GM12878 (cell line): ENCODE measurements at regions not wholly inside any gene's neighbourhood (a gene's known extent, or its start where the extent isn't known, plus 50 kb on each side); places are given as distances from the start of the nearest gene placed in this dataset.

Experiments
- ATAC-seq: fragments of 200-7000 bp; cut with Tn5 transposase; 3 replicates; pipeline ENCODE4 v1.9.1; 2020; ENCODE audit warnings: mild to moderate bottlenecking, moderate library complexity
- BruUV-seq: library from RNA; stranded (reverse); fragments of 400-500 nt; replicated peaks from 2 replicates; lab custom pipeline; 2021; lab: Mats Ljungman, UMichigan
- CTCF ChIA-PET: fragments of 300-600 bp; sonication (Branson Sonifier 250); formaldehyde crosslinking; extraction: SDS; loops from one replicate; lab custom pipeline; 2021; ENCODE audit warnings: inconsistent platforms; lab: Yijun Ruan, JAX
- POLR2A ChIA-PET: fragments of 350-600 bp; formaldehyde crosslinking; extraction: SDS; loops from one replicate; lab custom pipeline; 2021; ENCODE audit warnings: inconsistent platforms; lab: Charles Lee
- RAD21 ChIA-PET: fragments of 300-600 bp; sonication (Branson Sonifier 250); formaldehyde crosslinking; loops from one replicate; lab custom pipeline; 2023; ENCODE audit warnings: antibody characterized with exemption; ENCODE audit not compliant: unreplicated experiment; lab: Charles Lee
- SMC1A ChIA-PET: fragments of 300-600 bp; sonication (Branson Sonifier 250); formaldehyde crosslinking; loops from one replicate; lab custom pipeline; 2023; ENCODE audit not compliant: unreplicated experiment, uncharacterized antibody; lab: Charles Lee
- DNase-seq: peaks from one replicate; pipeline ENCODE4 v3.0.0-alpha.2; 2011; ENCODE audit warnings: low read depth, low spot score
- FAIRE-seq: peaks from 3 replicates; lab custom pipeline; 2011; peaks lifted over from hg19 to GRCh38; lab: Jason Lieb, UNC
- H2AFZ ChIP-seq: 2 replicates; pipeline ENCODE4 v1.6.0; 2011; ENCODE audit warnings: low read depth, low read length, control low read depth; ENCODE audit not compliant: control insufficient read depth
- H3K27ac ChIP-seq: 2 replicates; pipeline ENCODE4 v1.5.1; 2011; ENCODE audit warnings: control low read depth; ENCODE audit not compliant: control insufficient read depth, insufficient read depth
- H3K27me3 ChIP-seq, 2 experiments: replicated peaks in 1 of 2; 2 replicates each; pipeline versions ENCODE4 v1.6.0 to v1.6.1; 2011; ENCODE audit warnings: low read length in 1 of 2; ENCODE audit not compliant: control insufficient read depth in 2 of 2, insufficient read depth in 2 of 2
- H3K36me3 ChIP-seq, 2 experiments: 2 replicates each; pipeline ENCODE4 v1.5.1; 2011; ENCODE audit warnings: low read length in 1 of 2; ENCODE audit not compliant: control insufficient read depth in 2 of 2, insufficient read depth in 2 of 2
- H3K4me1 ChIP-seq: 2 replicates; pipeline ENCODE4 v1.6.1; 2011; ENCODE audit warnings: mild to moderate bottlenecking, low read length, moderate library complexity, mixed read lengths; ENCODE audit not compliant: control insufficient read depth, insufficient read depth
- H3K4me2 ChIP-seq: 2 replicates; pipeline ENCODE4 v1.6.0; 2011; ENCODE audit warnings: control low read depth; ENCODE audit not compliant: control insufficient read depth, insufficient read depth
- H3K4me3 ChIP-seq: fragments of 200-600 bp; sonication (generic); 2 replicates; pipeline ENCODE4 v1.5.1; 2016
- H3K79me2 ChIP-seq: 2 replicates; pipeline ENCODE4 v1.6.0; 2011; ENCODE audit warnings: low read length; ENCODE audit not compliant: control insufficient read depth, insufficient read depth
- H3K9ac ChIP-seq: 2 replicates; pipeline ENCODE4 v1.8.0; 2011; ENCODE audit warnings: low read length, control low read depth, mixed read lengths; ENCODE audit not compliant: control insufficient read depth, insufficient read depth
- H3K9me3 ChIP-seq: replicated peaks from 3 replicates; pipeline ENCODE4 v1.5.1; 2011; ENCODE audit warnings: mild to moderate bottlenecking, low read length; ENCODE audit not compliant: control insufficient read depth, insufficient read depth
- H4K20me1 ChIP-seq: 2 replicates; pipeline ENCODE4 v1.6.0; 2011; ENCODE audit not compliant: control insufficient read depth, insufficient read depth
- DPF2 ChIP-seq: fragments of 450-650 bp; IDR thresholded peaks from 2 replicates; pipeline ENCODE4 v1.6.1; 2017; ENCODE audit warnings: mild to moderate bottlenecking
- EED ChIP-seq: sonication (generic); IDR thresholded peaks from 2 replicates; pipeline ENCODE4 v1.6.1; 2016; ENCODE audit warnings: antibody characterized with exemption, low read depth
- HDAC2 ChIP-seq: fragments of 200-600 bp; sonication (generic); IDR thresholded peaks from 2 replicates; pipeline ENCODE4 v1.6.1; 2017
- JUNB ChIP-seq: IDR thresholded peaks from 2 replicates; pipeline ENCODE4 v1.6.1; 2016; ENCODE audit warnings: antibody characterized with exemption, mild to moderate bottlenecking
- REST ChIP-seq: IDR thresholded peaks from 2 replicates; pipeline ENCODE4 v1.6.1; 2012; ENCODE audit warnings: mild to moderate bottlenecking, low read depth, low read length
- SPI1 ChIP-seq: IDR thresholded peaks from 2 replicates; pipeline ENCODE4 v1.6.1; 2011; ENCODE audit warnings: low read depth, mild to moderate bottlenecking, low read length, moderate library complexity, borderline replicate concordance; ENCODE audit not compliant: insufficient read depth
- ZBTB33 ChIP-seq: fragments of 450-650 bp; IDR thresholded peaks from 2 replicates; pipeline ENCODE4 v1.6.1; 2017; ENCODE audit warnings: mild to moderate bottlenecking
- WGBS: methylation state at CpG from one replicate; pipeline ENCODE4 v1.1.6; 2016; ENCODE audit warnings: low lambda C conversion rate; ENCODE audit not compliant: insufficient replicate concordance, insufficient coverage; ENCODE audit errors: missing lambda C conversion rate; 5-methylcytosine and 5-hydroxymethylcytosine counted together
- in situ Hi-C: fragments of 300-500 bp; cut with MboI; formaldehyde crosslinking; loops from 9 replicates; pipeline ENCODE4 v1.14.3; 2018; ENCODE audit warnings: mixed read lengths
- intact Hi-C: fragments of 100-400 bp; cut with micrococcal nuclease; formaldehyde crosslinking; loops from one replicate; pipeline ENCODE4 v1.14.2; 2022; ENCODE audit not compliant: unreplicated experiment

GRCh38 chr1:87231703-87232367 lies 96.8 kb upstream of the LMO4 start:
- H3K9me3 ChIP-seq = no peaks in the 10 kb centered on the region
- 0 out of 2 replicates have a peak, but pooled peaks cover 2% of the 10 kb centered on the region for H3K4me1 ChIP-seq
- H3K36me3 ChIP-seq = no peaks in the 10 kb centered on the region
- H3K79me2 ChIP-seq = no peaks in the 10 kb centered on the region
- H2AFZ ChIP-seq = no peak overlapping the region
- no peak for TF ChIP-seq ZBTB33
- peak; percentile 4; the same call in 1 of the 2 replicates for TF ChIP-seq SPI1
- no TSS peak for BruUV-seq
- H3K27me3 ChIP-seq = no peaks in the 10 kb centered on the region
- ChIA-PET RAD21 (no interaction called here), CTCF (interaction anchor here (0.9 kb wide), 1 partner anchor 94 kb away, joined by 3 read pairs; no protein-coding TSS in a partner anchor), POLR2A (interaction anchor here (1.2 kb wide), 1 partner anchor 17 kb away, joined by 4 read pairs; no protein-coding TSS in a partner anchor), SMC1A (interaction anchor here (2.0 kb wide), 1 partner anchor 82 kb away, joined by 4 read pairs; no protein-coding TSS in a partner anchor)
- DNase-seq = no peak
- H3K4me3 ChIP-seq = no peak overlapping the region
- WGBS = 24% methylated on average over 8 of the region's 8 CpGs
- no peak for FAIRE-seq
- ATAC-seq = peak; percentile 53
- intact Hi-C loops (no loop called here), in situ Hi-C loops (no loop called here)
- no peaks in the 10 kb centered on the region for H4K20me1 ChIP-seq
- H3K9ac ChIP-seq = no peak overlapping the region
- H3K4me2 ChIP-seq = no peak overlapping the region
- H3K27ac ChIP-seq = no peak overlapping the region

DNA sequence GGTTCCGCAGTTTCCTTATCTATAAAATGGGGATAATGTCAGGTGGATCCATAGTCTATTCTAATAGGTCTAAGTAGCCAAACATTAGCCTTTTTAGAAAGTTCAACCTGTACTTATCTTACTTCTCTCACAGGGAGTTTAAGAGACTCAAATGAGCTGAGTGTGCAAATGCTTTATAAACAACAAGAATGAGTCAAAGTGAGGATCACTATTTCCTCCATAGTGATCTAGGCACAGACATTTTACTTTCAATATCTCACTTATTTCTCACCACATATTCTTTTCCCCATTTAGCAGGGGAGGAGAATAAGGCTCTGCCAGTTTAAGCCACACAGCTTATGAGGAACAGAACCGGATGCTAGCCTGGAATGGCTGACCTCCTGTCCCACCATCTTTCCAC lies 92.1 kb upstream of the LMO4 start:
- WGBS = 63% methylated on average over 2 of the region's 2 CpGs
- Histone ChIP-seq H3K9ac (no peak overlapping the region), H2AFZ (no peak overlapping the region), H3K27me3 (peaks cover 0 to 1% of the 10 kb centered on the region in 2 experiments; a peak in 2 of 4 replicates), H3K4me2 (no peak overlapping the region), H3K4me3 (no peak overlapping the region), H3K27ac (no peak overlapping the region), H3K9me3 (no peaks in the 10 kb centered on the region), H3K36me3 (no peaks in the 10 kb centered on the region), H3K79me2 (no peaks in the 10 kb centered on the region), H4K20me1 (no peaks in the 10 kb centered on the region), H3K4me1 (0 out of 2 replicates have a peak, but pooled peaks cover 2% of the 10 kb centered on the region)
- ChIA-PET CTCF (no interaction called here), POLR2A (no interaction called here), SMC1A (no interaction called here), RAD21 (interaction anchor here (1.4 kb wide), 1 partner anchor 91 kb away, joined by 4 read pairs; no protein-coding TSS in a partner anchor)
- intact Hi-C loops (no loop called here), in situ Hi-C loops (no loop called here)
- FAIRE-seq (no peak), ATAC-seq (no peak), DNase-seq (no peak)
- no TSS peak for BruUV-seq
- TF ChIP-seq DPF2 (no peak), REST (no peak), JUNB (no peak), EED (no peak), HDAC2 (no peak)
